GM10266 (cell line): ENCODE measurements at regions not wholly inside any gene's neighbourhood (a gene's known extent, or its start where the extent isn't known, plus 50 kb on each side); places are given as distances from the start of the nearest gene placed in this dataset.
"Not testable (repeated sequence)": the region's sequence is repeated elsewhere in the genome, so short reads cannot be mapped to it uniquely, and the experiment has no call there.

Experiments
- DNase-seq: peaks from one replicate; pipeline ENCODE4 v3.0.0; 2012; ENCODE audit errors: extremely low spot score
- CTCF ChIP-seq: IDR thresholded peaks from 2 replicates; pipeline ENCODE4 v1.5.1; 2012; ENCODE audit warnings: mild to moderate bottlenecking, low read depth; ENCODE audit not compliant: control insufficient read depth, insufficient read depth; ENCODE audit errors: missing control alignments

- no peak for TF ChIP-seq CTCF
- DNase-seq, result no peak
Measured at GRCh38 chr9:82436475-82436874, 447.9 kb downstream of the SPATA31D1 start.

- DNase-seq, result not testable (repeated sequence)
Measured at GRCh38 chr9:82437183-82437582, 448.6 kb downstream of the SPATA31D1 start.

GRCh38 chr9:82438581-82438980, 450.0 kb downstream of the SPATA31D1 start:
- no peak for DNase-seq
- no peak for TF ChIP-seq CTCF

GRCh38 chr9:82443312-82443711, 454.7 kb downstream of the SPATA31D1 start:
- no peak for DNase-seq
- TF ChIP-seq CTCF, result no peak

- TF ChIP-seq CTCF, result no peak
- no peak for DNase-seq
Measured at GRCh38 chr9:82445556-82445955, 457.0 kb downstream of the SPATA31D1 start.

GRCh38 chr9:82447343-82447742, 458.8 kb downstream of the SPATA31D1 start:
- no peak for TF ChIP-seq CTCF
- DNase-seq, result no peak

GRCh38 chr9:82449986-82450385, 461.4 kb downstream of the SPATA31D1 start:
- TF ChIP-seq CTCF, result no peak
- no peak for DNase-seq

GRCh38 chr9:82454509-82455190, 466.1 kb downstream of the SPATA31D1 start:
- no peak for TF ChIP-seq CTCF
- no peak for DNase-seq
